Kidney glomerular epithelial cell (primary cell): ENCODE measurements at regions not wholly inside any gene's neighbourhood (a gene's known extent, or its start where the extent isn't known, plus 50 kb on each side); places are given as distances from the start of the nearest gene placed in this dataset.
"Not testable (repeated sequence)": the region's sequence is repeated elsewhere in the genome, so short reads cannot be mapped to it uniquely, and the experiment has no call there.

ENCODE experiments used
- DNase-seq: peaks from one replicate; lab custom pipeline; 2025; lab: John Stamatoyannopoulos, UW

GRCh38 chr2:47728551-47728950, 54.4 kb upstream of the MSH6 start:
- no peak for DNase-seq

- no peak for DNase-seq
Observed at GRCh38 chr2:47727956-47728355, 55.0 kb upstream of the MSH6 start.

GRCh38 chr2:47726978-47727377, 56.0 kb upstream of the MSH6 start:
- not testable (repeated sequence) for DNase-seq

- DNase-seq: no peak
Observed at GRCh38 chr2:47725808-47726207, 57.1 kb upstream of the MSH6 start.

GRCh38 chr2:47724221-47724981, 58.5 kb upstream of the MSH6 start:
- peak; percentile 98 for DNase-seq

- no peak for DNase-seq
Observed at GRCh38 chr2:47721296-47721695, 61.6 kb upstream of the MSH6 start.

- DNase-seq: no peak
Observed at GRCh38 chr2:47720559-47720958, 62.4 kb upstream of the MSH6 start.

- DNase-seq: no peak
Observed at GRCh38 chr2:47720036-47720435, 62.9 kb upstream of the MSH6 start.

- DNase-seq: peak; percentile 9
Observed at GRCh38 chr2:47719099-47719498, 63.8 kb upstream of the MSH6 start.

- DNase-seq: not testable (repeated sequence)
Observed at GRCh38 chr2:47716307-47716706, 66.6 kb upstream of the MSH6 start.

- no peak for DNase-seq
Observed at GRCh38 chr2:47715552-47715951, 67.4 kb upstream of the MSH6 start.

- no peak for DNase-seq
Observed at GRCh38 chr2:47708801-47709499, 74.0 kb upstream of the MSH6 start.

- DNase-seq: no peak
Observed at GRCh38 chr2:47704287-47704686, 78.7 kb upstream of the MSH6 start.

GRCh38 chr2:47699533-47700215, 83.3 kb upstream of the MSH6 start:
- no peak for DNase-seq

GRCh38 chr2:47698436-47698972, 84.4 kb upstream of the MSH6 start:
- not testable (repeated sequence) for DNase-seq

GRCh38 chr2:47697681-47698435, 85.1 kb upstream of the MSH6 start:
- DNase-seq: not testable (repeated sequence)

- no peak for DNase-seq
Observed at GRCh38 chr2:47697000-47697601, 85.8 kb upstream of the MSH6 start.

- no peak for DNase-seq
Observed at GRCh38 chr2:47696478-47696831, 86.5 kb upstream of the MSH6 start.

- no peak for DNase-seq
Observed at GRCh38 chr2:47695800-47696477, 87.0 kb upstream of the MSH6 start.

GRCh38 chr2:47694451-47694850, 88.5 kb upstream of the MSH6 start:
- not testable (repeated sequence) for DNase-seq
